C4-2B (cell line): ENCODE measurements at regions not wholly inside any gene's neighbourhood (a gene's known extent, or its start where the extent isn't known, plus 50 kb on each side); places are given as distances from the start of the nearest gene placed in this dataset.
"Not testable (repeated sequence)": the region's sequence is repeated elsewhere in the genome, so short reads cannot be mapped to it uniquely, and the experiment has no call there.

ENCODE experiments used
- H3K27ac ChIP-seq: fragments of 450-650 bp; 2 replicates; pipeline ENCODE4 v1.5.1; 2017
- CTCF ChIP-seq: fragments of 450-650 bp; conservative IDR thresholded peaks from 2 replicates; pipeline ENCODE4 v1.5.1; 2017; ENCODE audit warnings: mild to moderate bottlenecking
- ZFX ChIP-seq: fragments of 450-650 bp; IDR thresholded peaks from 2 replicates; pipeline ENCODE4 v1.6.1; 2017

GRCh38 chr9:108427751-108428150, 428.0 kb downstream of the ACTL7B start:
- TF ChIP-seq ZFX (no peak), CTCF (no peak)

GRCh38 chr9:108426421-108426940, 429.3 kb downstream of the ACTL7B start:
- H3K27ac ChIP-seq = not testable (repeated sequence)

More at GRCh38 chr9:108427751-108428150, 428.0 kb downstream of the ACTL7B start:
- H3K27ac ChIP-seq = no peak overlapping the region

- no peak overlapping the region for H3K27ac ChIP-seq
- TF ChIP-seq CTCF (no peak), ZFX (no peak)
Measured at GRCh38 chr9:108423433-108423832, 432.4 kb downstream of the ACTL7B start.

- no peak overlapping the region for H3K27ac ChIP-seq
- TF ChIP-seq ZFX = no peak
- no peak for TF ChIP-seq CTCF
Measured at GRCh38 chr9:108419379-108419778, 436.4 kb downstream of the ACTL7B start.

- TF ChIP-seq ZFX = no peak
- TF ChIP-seq CTCF = no peak
- no peak overlapping the region for H3K27ac ChIP-seq
Measured at GRCh38 chr9:108417726-108418125, 438.1 kb downstream of the ACTL7B start.

- TF ChIP-seq ZFX (no peak), CTCF (no peak)
- H3K27ac ChIP-seq = no peak overlapping the region
Measured at GRCh38 chr9:108417312-108417711, 438.5 kb downstream of the ACTL7B start.

- no peak overlapping the region for H3K27ac ChIP-seq
- TF ChIP-seq CTCF = peak; percentile 44
- no peak for TF ChIP-seq ZFX
Measured at GRCh38 chr9:108416324-108416723, 439.5 kb downstream of the ACTL7B start.

- no peak overlapping the region for H3K27ac ChIP-seq
- no peak for TF ChIP-seq CTCF
- no peak for TF ChIP-seq ZFX
Measured at GRCh38 chr9:108413809-108414208, 442.0 kb downstream of the ACTL7B start.
